H1 (cell line): ENCODE measurements at regions not wholly inside any gene's neighbourhood (a gene's known extent, or its start where the extent isn't known, plus 50 kb on each side); places are given as distances from the start of the nearest gene placed in this dataset.
A peak's percentile ranks its signal among the peaks of the same experiment; 100 is the strongest.

Source experiments
- CTCF ChIA-PET: fragments of 300-600 bp; sonication (Branson Sonifier 250); formaldehyde crosslinking; loops from one replicate; lab custom pipeline; 2021; ENCODE audit not compliant: partially characterized antibody; lab: Charles Lee
- POLR2A ChIA-PET: fragments of 300-600 bp; sonication (Branson Sonifier 250); formaldehyde crosslinking; loops from one replicate; lab custom pipeline; 2021; ENCODE audit warnings: inconsistent platforms; ENCODE audit not compliant: partially characterized antibody; lab: Charles Lee
- DNase-seq, 2 experiments: peaks; one replicate each; pipeline versions ENCODE4 v3.0.0 to v3.0.0-alpha.2; 2010 to 2022; ENCODE audit warnings: low spot score in 2 of 2, low read depth in 1 of 2, mixed read lengths in 1 of 2
- FAIRE-seq: peaks from 2 replicates; lab custom pipeline; 2011; peaks lifted over from hg19 to GRCh38; lab: Jason Lieb, UNC
- H2AFZ ChIP-seq: 2 replicates; pipeline ENCODE4 v1.8.1; 2012; ENCODE audit warnings: low read length, inconsistent platforms
- H2AK5ac ChIP-seq: 2 replicates; pipeline ENCODE4 v1.6.1; 2013; ENCODE audit warnings: low read depth, low read length
- H2BK120ac ChIP-seq: replicated peaks from 2 replicates; pipeline ENCODE3; 2013; ENCODE audit warnings: low read depth, low read length, inconsistent platforms
- H2BK12ac ChIP-seq: 2 replicates; pipeline ENCODE4 v1.6.1; 2013; ENCODE audit warnings: low read depth, low read length
- H2BK15ac ChIP-seq: 2 replicates; pipeline ENCODE4 v1.6.1; 2013; ENCODE audit warnings: low read length
- H2BK20ac ChIP-seq: 2 replicates; pipeline ENCODE4 v1.6.1; 2013; ENCODE audit warnings: low read length
- H2BK5ac ChIP-seq: 2 replicates; pipeline ENCODE4 v1.6.1; 2013; ENCODE audit warnings: low read depth, low read length
- H3K14ac ChIP-seq: 2 replicates; pipeline ENCODE4 v1.6.1; 2013; ENCODE audit warnings: inconsistent platforms; ENCODE audit not compliant: insufficient read length
- H3K18ac ChIP-seq: 2 replicates; pipeline ENCODE4 v1.6.1; 2013; ENCODE audit warnings: low read length; ENCODE audit errors: extremely low read depth
- H3K23ac ChIP-seq: 2 replicates; pipeline ENCODE4 v1.6.1; 2013; ENCODE audit warnings: inconsistent platforms; ENCODE audit not compliant: insufficient read length
- H3K23me2 ChIP-seq: 2 replicates; pipeline ENCODE4 v1.6.1; 2013; ENCODE audit warnings: low read depth, low read length
- H3K27ac ChIP-seq: 2 replicates; pipeline ENCODE4 v1.6.1; 2011; ENCODE audit warnings: low read depth, low read length, inconsistent platforms
- H3K27me3 ChIP-seq, 4 experiments: replicated peaks in 1 of 4; 1 replicate in 1 of 4; 2 replicates in 3 of 4; pipeline versions ENCODE4 v1.6.1 to v1.8.1; 2011 to 2013; ENCODE audit warnings: low read length in 3 of 4, mild to moderate bottlenecking in 3 of 4, inconsistent platforms in 2 of 4, mixed read lengths in 2 of 4, moderate library complexity in 1 of 4; ENCODE audit not compliant: control insufficient read depth in 3 of 4, insufficient read depth in 3 of 4; ENCODE audit errors: extremely low read depth in 1 of 4
- H3K36me3 ChIP-seq, 4 experiments: 2 replicates each; pipeline versions ENCODE4 v1.6.1 to v1.8.1; 2011 to 2013; ENCODE audit warnings: mild to moderate bottlenecking in 4 of 4, low read length in 3 of 4, moderate library complexity in 2 of 4, control low read depth in 1 of 4, inconsistent platforms in 1 of 4; ENCODE audit not compliant: insufficient read depth in 4 of 4, control insufficient read depth in 2 of 4
- H3K4ac ChIP-seq: replicated peaks from 2 replicates; pipeline ENCODE3; 2013; ENCODE audit warnings: low read length, low read depth, mixed read lengths, inconsistent platforms; ENCODE audit not compliant: insufficient read length
- H3K4me1 ChIP-seq, 4 experiments: replicated peaks in 1 of 4; 1 replicate in 1 of 4; 2 replicates in 3 of 4; pipeline versions ENCODE4 v1.6.1 to v1.8.1; 2011 to 2013; ENCODE audit warnings: low read length in 3 of 4, inconsistent platforms in 2 of 4, mixed read lengths in 1 of 4; ENCODE audit not compliant: insufficient read depth in 4 of 4, control insufficient read depth in 3 of 4
- H3K4me2 ChIP-seq, 2 experiments: 2 replicates each; pipeline versions ENCODE4 v1.6.1 to v1.8.1; 2011 to 2013; ENCODE audit warnings: low read depth in 2 of 2, low read length in 2 of 2, control low read depth in 1 of 2, inconsistent platforms in 1 of 2, mild to moderate bottlenecking in 1 of 2; ENCODE audit not compliant: insufficient read depth in 1 of 2
- H3K4me3 ChIP-seq, 4 experiments: fragments of 200-600, 300-600 bp in 1 of 4; sonication (generic), shearing (Covaris generic), sonication (Bioruptor Twin) in 1 of 4; 2 replicates each; pipeline versions ENCODE4 v1.5.1 to v1.8.1; 2011 to 2016; ENCODE audit warnings: low read length in 4 of 4, low read depth in 3 of 4, control low read depth in 2 of 4, inconsistent platforms in 2 of 4, mild to moderate bottlenecking in 2 of 4, mixed read lengths in 1 of 4, moderate library complexity in 1 of 4; ENCODE audit not compliant: insufficient read depth in 2 of 4; ENCODE audit errors: extremely low read depth in 1 of 4
- H3K56ac ChIP-seq: replicated peaks from 2 replicates; pipeline ENCODE3; 2013; ENCODE audit warnings: low read depth, mild to moderate bottlenecking, mixed read lengths, low read length, inconsistent platforms; ENCODE audit not compliant: insufficient read length
- H3K79me1 ChIP-seq: 2 replicates; pipeline ENCODE4 v1.6.1; 2013; ENCODE audit warnings: low read depth, low read length, control low read depth
- H3K79me2 ChIP-seq, 2 experiments: 2 replicates each; pipeline versions ENCODE4 v1.6.1 to v1.8.1; 2012 to 2013; ENCODE audit warnings: low read length in 2 of 2, mild to moderate bottlenecking in 2 of 2, inconsistent platforms in 1 of 2; ENCODE audit not compliant: insufficient read depth in 2 of 2, control insufficient read depth in 1 of 2
- H3K9ac ChIP-seq, 4 experiments: replicated peaks in 1 of 4; 1 replicate in 1 of 4; 2 replicates in 3 of 4; pipeline versions ENCODE4 v1.6.1 to v1.8.1; 2011 to 2013; ENCODE audit warnings: low read depth in 3 of 4, low read length in 3 of 4, control low read depth in 2 of 4, mild to moderate bottlenecking in 2 of 4, moderate library complexity in 2 of 4, inconsistent platforms in 1 of 4; ENCODE audit errors: extremely low read depth in 1 of 4
- H3K9me3 ChIP-seq, 2 experiments: 2 replicates each; pipeline versions ENCODE4 v1.6.1 to v1.8.1; 2012 to 2013; ENCODE audit warnings: mild to moderate bottlenecking in 2 of 2, moderate library complexity in 2 of 2, control low read depth in 1 of 2, inconsistent platforms in 1 of 2, low read depth in 1 of 2, low read length in 1 of 2, mixed read lengths in 1 of 2; ENCODE audit not compliant: insufficient read depth in 2 of 2
- H4K20me1 ChIP-seq, 2 experiments: replicated peaks in 1 of 2; 2 replicates each; pipeline versions ENCODE3 to v1.8.1; 2011 to 2013; ENCODE audit warnings: inconsistent platforms in 2 of 2, low read length in 2 of 2, mild to moderate bottlenecking in 1 of 2; ENCODE audit not compliant: insufficient read depth in 2 of 2, control insufficient read depth in 1 of 2
- H4K5ac ChIP-seq: 2 replicates; pipeline ENCODE4 v1.6.1; 2013; ENCODE audit warnings: low read length, low read depth, mixed read lengths, inconsistent platforms; ENCODE audit not compliant: insufficient read length
- H4K8ac ChIP-seq: 2 replicates; pipeline ENCODE4 v1.8.0; 2013; ENCODE audit warnings: mild to moderate bottlenecking, moderate library complexity, low read length, inconsistent platforms; ENCODE audit not compliant: insufficient read depth; ENCODE audit errors: extremely low read depth
- H4K91ac ChIP-seq: replicated peaks from 2 replicates; pipeline ENCODE3; 2013; ENCODE audit warnings: low read length, mixed read lengths, inconsistent platforms; ENCODE audit not compliant: insufficient read length
- ASH2L ChIP-seq: fragments of 200-600, 300-600 bp; sonication (generic); IDR thresholded peaks from one replicate; pipeline ENCODE4 v1.7.1; 2017; ENCODE audit warnings: low read length
- GABPA ChIP-seq: IDR thresholded peaks from 2 replicates; pipeline ENCODE4 v1.6.1; 2011; ENCODE audit warnings: mild to moderate bottlenecking, low read length, moderate library complexity, borderline replicate concordance; ENCODE audit not compliant: insufficient read depth
- NRF1 ChIP-seq: IDR thresholded peaks from 2 replicates; pipeline ENCODE4 v1.6.1; 2011; ENCODE audit warnings: mild to moderate bottlenecking, low read depth, low read length, improper control_type of control experiment
- POLR2A ChIP-seq, 2 experiments: IDR thresholded peaks; 1 replicate in 1 of 2; 2 replicates in 1 of 2; pipeline ENCODE4 v1.6.1; 2011; ENCODE audit warnings: low read depth in 2 of 2, low read length in 2 of 2, mild to moderate bottlenecking in 2 of 2; ENCODE audit errors: control extremely low read depth in 1 of 2
- POU5F1 ChIP-seq: IDR thresholded peaks from 2 replicates; pipeline ENCODE4 v1.6.1; 2011; ENCODE audit warnings: low read depth, mild to moderate bottlenecking, low read length, moderate library complexity
- RBBP5 ChIP-seq: IDR thresholded peaks from 2 replicates; pipeline ENCODE4 v1.7.1; 2012; ENCODE audit warnings: low read depth, mild to moderate bottlenecking, inconsistent platforms, low read length, moderate library complexity, borderline replicate concordance
- RNF2 ChIP-seq: fragments of 200-900, 300-1000 bp; sonication (generic); IDR thresholded peaks from 2 replicates; pipeline ENCODE4 v1.7.1; 2016; ENCODE audit warnings: borderline replicate concordance, low read depth, mild to moderate bottlenecking, antibody characterized with exemption, low read length; ENCODE audit not compliant: poor library complexity, severe bottlenecking; ENCODE audit errors: missing control alignments
- SP1 ChIP-seq: IDR thresholded peaks from 2 replicates; pipeline ENCODE4 v1.6.1; 2011; ENCODE audit warnings: low read depth, low read length
- SP4 ChIP-seq: IDR thresholded peaks from 2 replicates; pipeline ENCODE4 v1.6.1; 2012; ENCODE audit warnings: low read length, inconsistent platforms
- WGBS, 2 experiments: shearing (Covaris generic) in 1 of 2; methylation state at CpG; one replicate each; pipeline versions ENCODE4 v1.1.6 to v1.1.7; 2013 to 2015; ENCODE audit warnings: low lambda C conversion rate in 2 of 2, mixed read lengths in 2 of 2, inconsistent platforms in 1 of 2, low coverage in 1 of 2, missing lambda C conversion rate in 1 of 2; ENCODE audit not compliant: insufficient replicate concordance in 2 of 2, insufficient coverage in 1 of 2, insufficient read length in 1 of 2; ENCODE audit errors: extremely low coverage in 1 of 2, missing lambda C conversion rate in 1 of 2; 5-methylcytosine and 5-hydroxymethylcytosine counted together

DNA sequence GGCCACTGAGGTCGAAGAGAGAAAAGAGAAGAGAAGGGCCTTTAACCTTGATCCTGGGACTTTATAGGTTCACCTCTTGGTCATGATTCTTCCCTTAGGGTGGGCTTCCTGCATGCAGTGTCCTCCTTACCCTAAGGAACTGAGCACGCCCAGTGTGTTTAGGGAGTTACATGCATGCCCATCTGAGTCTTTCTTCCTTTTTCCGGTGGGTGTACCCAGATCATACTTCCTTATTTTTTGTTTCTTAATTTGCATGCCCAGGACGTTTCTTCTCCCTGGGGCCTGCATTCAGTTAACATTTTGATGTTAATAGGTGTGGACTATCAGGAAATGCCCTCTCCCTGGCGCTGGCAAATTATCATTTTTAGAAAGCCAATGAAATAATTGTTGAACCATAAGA lies 91.5 kb downstream of the HTR1B start:
- no peak for TF ChIP-seq RNF2
- no peak for TF ChIP-seq POLR2A (IDR thresholded peaks at IDR 0.05; ENCODE audit: control extremely low read depth in 1 of 2, low read depth in 2 of 2, low read length in 2 of 2)
- TF ChIP-seq ASH2L = no peak
- TF ChIP-seq NRF1 = no peak
- TF ChIP-seq POU5F1 = no peak
- TF ChIP-seq RBBP5 = no peak
- no peak for TF ChIP-seq SP1
- TF ChIP-seq SP4 = no peak
- TF ChIP-seq GABPA = no peak

More for the DNA sequence above, 91.5 kb downstream of the HTR1B start:
- Histone ChIP-seq H3K14ac (no peak overlapping the region), H3K36me3 (no peaks in the 10 kb centered on the region), H3K9me3 (no peaks in the 10 kb centered on the region), H4K8ac (no peak overlapping the region), H2BK20ac (no peak overlapping the region), H3K27ac (no peak overlapping the region), H2BK15ac (no peak overlapping the region), H3K4me2 (no peak overlapping the region), H3K23me2 (no peaks in the 10 kb centered on the region), H2BK5ac (no peak overlapping the region), H2BK12ac (no peak overlapping the region), H2BK120ac (no peak overlapping the region), H3K18ac (no peak overlapping the region), H2AK5ac (no peak overlapping the region), H3K4me3 (no peak overlapping the region), H4K91ac (no peak overlapping the region), H3K4ac (no peak overlapping the region), H3K23ac (no peak overlapping the region), H3K9ac (no peak overlapping the region), H3K56ac (no peak overlapping the region), H3K27me3 (no peaks in the 10 kb centered on the region), H4K20me1 (no peaks in the 10 kb centered on the region), H3K4me1 (no peaks in the 10 kb centered on the region), H4K5ac (no peak overlapping the region), H3K79me2 (no peaks in the 10 kb centered on the region), H3K79me1 (no peaks in the 10 kb centered on the region), H2AFZ (peak overlapping the region; percentile 46; the same call in 1 of the 2 replicates)
- 73% methylated on average over 5 of the region's 5 CpGs; no CpG with 5 or more reads in 1 of the 2 experiments for WGBS, 2 experiments
- POLR2A ChIA-PET = no interaction called here
- CTCF ChIA-PET = no interaction called here
- no peak for DNase-seq
- FAIRE-seq = no peak
